Mucosa of descending colon (tissue), 3 donors: ENCODE measurements at regions not wholly inside any gene's neighbourhood (a gene's known extent, or its start where the extent isn't known, plus 50 kb on each side); places are given as distances from the start of the nearest gene placed in this dataset.
A peak's percentile ranks its signal among the peaks of the same experiment; 100 is the strongest.

Experiments
- ATAC-seq: fragments of 200-7000 bp; cut with Tn5 transposase; one replicate; pipeline ENCODE4 v1.9.1; 2020; ENCODE audit warnings: mild to moderate bottlenecking, moderate library complexity
- DNase-seq, 3 donors: peaks; one replicate each; pipeline ENCODE4 v3.0.0-alpha.2; 2020
- H3K36me3 ChIP-seq: fragments of 200-600 bp; one replicate; pipeline ENCODE4 v1.8.0; 2021; ENCODE audit warnings: low read depth, mild to moderate bottlenecking
- H3K4me1 ChIP-seq: fragments of 200-600 bp; one replicate; pipeline ENCODE4 v1.8.0; 2021; ENCODE audit warnings: low read depth, mild to moderate bottlenecking
- H3K4me3 ChIP-seq: fragments of 200-600 bp; one replicate; pipeline ENCODE4 v1.8.0; 2021; ENCODE audit warnings: mild to moderate bottlenecking
- H3K9me3 ChIP-seq: fragments of 200-600 bp; one replicate; pipeline ENCODE4 v1.8.0; 2021; ENCODE audit warnings: mild to moderate bottlenecking
- CTCF ChIP-seq: fragments of 200-600 bp; IDR thresholded peaks from one replicate; pipeline ENCODE4 v1.8.0; 2022; ENCODE audit warnings: antibody characterized with exemption, mild to moderate bottlenecking
- intact Hi-C, 2 donors: fragments of 100-400 bp; cut with DNase I in 1 of 2; cut with micrococcal nuclease in 1 of 2; formaldehyde crosslinking; loops; one replicate each; pipeline versions ENCODE4 v1.11.0 to v1.11.1; 2022; cut with DNase I, micrococcal nuclease
- donor health status: DM: no; HTN: no; CAD: no; lungs with moderate emphysema.
- donor health status: DM: no; HTN: no; CAD: no.
- donor health status: DM: no; HTN: yes; CAD: no.

GRCh38 chr4:14879683-14880082 lies 122.6 kb upstream of the CPEB2 start:
- Histone ChIP-seq H3K36me3 (no peaks in the 10 kb centered on the region), H3K9me3 (no peaks in the 10 kb centered on the region), H3K4me3 (no peak overlapping the region), H3K4me1 (no peaks in the 10 kb centered on the region)
- intact Hi-C loops, result no loop called here
- peak; percentile 45 for ATAC-seq
- TF ChIP-seq CTCF, result no peak
- no peak for DNase-seq

GRCh38 chr4:14880805-14881204 lies 121.5 kb upstream of the CPEB2 start:
- ATAC-seq, result peak; percentile 86
- Histone ChIP-seq H3K4me3 (no peak overlapping the region), H3K36me3 (no peaks in the 10 kb centered on the region), H3K4me1 (no peaks in the 10 kb centered on the region), H3K9me3 (no peaks in the 10 kb centered on the region)
- peak in 1 of 3 donors; percentile 39 for DNase-seq
- TF ChIP-seq CTCF, result no peak
- intact Hi-C loops, result no loop called here

GRCh38 chr4:14883166-14883565 lies 119.1 kb upstream of the CPEB2 start:
- no peak for TF ChIP-seq CTCF
- H3K4me3 ChIP-seq, result no peak overlapping the region
- no peaks in the 10 kb centered on the region for H3K9me3 ChIP-seq
- H3K36me3 ChIP-seq, result no peaks in the 10 kb centered on the region
- DNase-seq (no peak), ATAC-seq (no peak)
- intact Hi-C loops, result no loop called here
- H3K4me1 ChIP-seq, result no peaks in the 10 kb centered on the region

GRCh38 chr4:14883661-14884060 lies 118.6 kb upstream of the CPEB2 start:
- no peak for ATAC-seq
- no peak for TF ChIP-seq CTCF
- Histone ChIP-seq H3K4me3 (no peak overlapping the region), H3K9me3 (no peaks in the 10 kb centered on the region), H3K36me3 (no peaks in the 10 kb centered on the region), H3K4me1 (no peaks in the 10 kb centered on the region)
- no peak for DNase-seq
- intact Hi-C loops, result no loop called here

GRCh38 chr4:14887842-14888433 lies 114.3 kb upstream of the CPEB2 start:
- H3K4me3 ChIP-seq, result no peak overlapping the region
- H3K4me1 ChIP-seq, result no peaks in the 10 kb centered on the region
- ATAC-seq (no peak), DNase-seq (no peak)
- no peak for TF ChIP-seq CTCF
- intact Hi-C loops, result no loop called here
- H3K36me3 ChIP-seq, result no peaks in the 10 kb centered on the region
- H3K9me3 ChIP-seq, result no peaks in the 10 kb centered on the region
